Central memory CD8-positive, alpha-beta T cell (primary cell): ENCODE measurements at regions not wholly inside any gene's neighbourhood (a gene's known extent, or its start where the extent isn't known, plus 50 kb on each side); places are given as distances from the start of the nearest gene placed in this dataset.
"Not testable (repeated sequence)": the region's sequence is repeated elsewhere in the genome, so short reads cannot be mapped to it uniquely, and the experiment has no call there.

Experiments
- ATAC-seq: fragments of 150-1000 bp; cut with Tn5 transposase; replicated peaks from 2 replicates; pipeline ENCODE4 v1.10.0; 2022; ENCODE audit warnings: mild to moderate bottlenecking, moderate FRiP score, moderate number of reproducible peaks; ENCODE audit not compliant: poor library complexity, severe bottlenecking; ENCODE audit errors: extremely low read depth
- DNase-seq, 2 donors: peaks; one replicate each; pipeline ENCODE4 v3.0.0; 2021; ENCODE audit warnings: low spot score in 2 of 2
- H3K27ac Mint-ChIP-seq: one replicate; pipeline ENCODE4 v1.8.0; 2022; ENCODE audit warnings: low read depth, mild to moderate bottlenecking, moderate library complexity, mixed read lengths
- H3K27me3 Mint-ChIP-seq: one replicate; pipeline ENCODE4 v1.8.0; 2022; ENCODE audit warnings: mixed read lengths
- H3K36me3 Mint-ChIP-seq: one replicate; pipeline ENCODE4 v1.8.0; 2022; ENCODE audit warnings: mild to moderate bottlenecking, moderate library complexity, mixed read lengths; ENCODE audit not compliant: insufficient read depth
- H3K4me1 Mint-ChIP-seq: one replicate; pipeline ENCODE4 v1.8.0; 2022; ENCODE audit warnings: mixed read lengths
- H3K4me3 Mint-ChIP-seq: one replicate; pipeline ENCODE4 v1.8.0; 2022; ENCODE audit warnings: mild to moderate bottlenecking, moderate library complexity, mixed read lengths
- H3K9me3 Mint-ChIP-seq: one replicate; pipeline ENCODE4 v1.8.0; 2022; ENCODE audit warnings: mixed read lengths

- not testable (repeated sequence) for H3K36me3 Mint-ChIP-seq, ATAC-seq, DNase-seq, H3K27ac Mint-ChIP-seq, H3K9me3 Mint-ChIP-seq, H3K4me1 Mint-ChIP-seq, H3K4me3 Mint-ChIP-seq
- peaks cover 27% of the 10 kb centered on the region for H3K27me3 Mint-ChIP-seq
Observed at GRCh38 chr16:25359516-25359915, 101.9 kb upstream of the ZKSCAN2 start.

GRCh38 chr16:25344006-25344405, 86.4 kb upstream of the ZKSCAN2 start:
- H3K36me3 Mint-ChIP-seq = no peaks in the 10 kb centered on the region
- peaks cover 5% of the 10 kb centered on the region for H3K9me3 Mint-ChIP-seq
- H3K4me1 Mint-ChIP-seq = no peaks in the 10 kb centered on the region
- DNase-seq (no peak), ATAC-seq (no peak)
- no peak overlapping the region for H3K4me3 Mint-ChIP-seq
- no peak overlapping the region for H3K27ac Mint-ChIP-seq
- H3K27me3 Mint-ChIP-seq = peaks cover 67% of the 10 kb centered on the region

- ATAC-seq = no peak
- Mint-ChIP-seq H3K36me3 (no peaks in the 10 kb centered on the region), H3K27me3 (peaks cover 50% of the 10 kb centered on the region), H3K4me3 (no peak overlapping the region), H3K9me3 (peaks cover 6% of the 10 kb centered on the region), H3K27ac (no peak overlapping the region), H3K4me1 (no peaks in the 10 kb centered on the region)
- no peak for DNase-seq
Observed at GRCh38 chr16:25340973-25341372, 83.3 kb upstream of the ZKSCAN2 start.

GRCh38 chr16:25317732-25318316, 60.2 kb upstream of the ZKSCAN2 start:
- no peak for DNase-seq
- ATAC-seq = no peak
- Mint-ChIP-seq H3K4me1 (no peaks in the 10 kb centered on the region), H3K36me3 (no peaks in the 10 kb centered on the region), H3K27ac (no peak overlapping the region), H3K9me3 (peaks cover 12% of the 10 kb centered on the region), H3K4me3 (no peak overlapping the region), H3K27me3 (peaks cover 57% of the 10 kb centered on the region)

- Mint-ChIP-seq H3K4me1 (no peaks in the 10 kb centered on the region), H3K9me3 (peaks cover 28% of the 10 kb centered on the region), H3K27ac (no peak overlapping the region), H3K36me3 (no peaks in the 10 kb centered on the region), H3K4me3 (no peak overlapping the region), H3K27me3 (peaks cover 39% of the 10 kb centered on the region)
- ATAC-seq = no peak
- no peak for DNase-seq
Observed at GRCh38 chr16:25311950-25312349, 54.3 kb upstream of the ZKSCAN2 start.

GRCh38 chr16:25311039-25311438, 53.4 kb upstream of the ZKSCAN2 start:
- Mint-ChIP-seq H3K4me3 (no peak overlapping the region), H3K27me3 (peaks cover 33% of the 10 kb centered on the region), H3K9me3 (peaks cover 28% of the 10 kb centered on the region), H3K36me3 (no peaks in the 10 kb centered on the region), H3K27ac (no peak overlapping the region), H3K4me1 (no peaks in the 10 kb centered on the region)
- DNase-seq (no peak), ATAC-seq (no peak)
